Right lobe of liver (tissue), 4 donors: ENCODE measurements at regions not wholly inside any gene's neighbourhood (a gene's known extent, or its start where the extent isn't known, plus 50 kb on each side); places are given as distances from the start of the nearest gene placed in this dataset.

Source experiments
- POLR2A ChIP-seq: fragments of 450-650 bp; IDR thresholded peaks from one replicate; pipeline ENCODE4 v1.6.1; 2017; ENCODE audit warnings: antibody characterized with exemption, mild to moderate bottlenecking
- TF ChIP-seq, protein P1 (sequence below), 4 donors: fragments of 200-600 bp in 3 of 4; fragments of 450-650 bp in 1 of 4; IDR thresholded peaks; one replicate each; pipeline versions ENCODE4 v1.5.1 to v1.8.0; 2016 to 2022; ENCODE audit warnings: antibody characterized with exemption in 4 of 4, mild to moderate bottlenecking in 2 of 4
- donor health status: DM: no; HTN: no; CAD: no.
- donor health status: DM: no; HTN: no; CAD: no.
- donor health status: DM: no; HTN: yes; CAD: no.

DNA sequence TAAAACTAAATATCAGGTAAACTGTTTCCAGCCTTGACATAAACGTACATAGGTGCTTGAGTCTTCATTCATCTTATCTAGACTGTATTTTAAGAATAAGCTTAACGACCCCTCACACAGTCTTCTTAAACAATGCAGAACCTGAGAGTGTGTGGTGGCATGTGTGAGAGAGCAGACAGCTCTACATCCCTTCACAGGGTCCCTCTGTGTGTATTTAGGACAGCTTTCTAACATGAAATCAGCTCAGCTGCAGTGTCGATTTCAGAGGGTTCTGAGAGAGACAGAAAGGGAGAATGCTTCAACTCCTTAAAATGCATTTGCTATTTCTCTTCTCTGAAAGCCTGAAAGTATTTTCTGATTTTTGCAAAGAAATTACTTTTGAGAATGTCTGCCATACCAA is 185.2 kb downstream of the GRB14 start:
- TF ChIP-seq, protein P1, sequence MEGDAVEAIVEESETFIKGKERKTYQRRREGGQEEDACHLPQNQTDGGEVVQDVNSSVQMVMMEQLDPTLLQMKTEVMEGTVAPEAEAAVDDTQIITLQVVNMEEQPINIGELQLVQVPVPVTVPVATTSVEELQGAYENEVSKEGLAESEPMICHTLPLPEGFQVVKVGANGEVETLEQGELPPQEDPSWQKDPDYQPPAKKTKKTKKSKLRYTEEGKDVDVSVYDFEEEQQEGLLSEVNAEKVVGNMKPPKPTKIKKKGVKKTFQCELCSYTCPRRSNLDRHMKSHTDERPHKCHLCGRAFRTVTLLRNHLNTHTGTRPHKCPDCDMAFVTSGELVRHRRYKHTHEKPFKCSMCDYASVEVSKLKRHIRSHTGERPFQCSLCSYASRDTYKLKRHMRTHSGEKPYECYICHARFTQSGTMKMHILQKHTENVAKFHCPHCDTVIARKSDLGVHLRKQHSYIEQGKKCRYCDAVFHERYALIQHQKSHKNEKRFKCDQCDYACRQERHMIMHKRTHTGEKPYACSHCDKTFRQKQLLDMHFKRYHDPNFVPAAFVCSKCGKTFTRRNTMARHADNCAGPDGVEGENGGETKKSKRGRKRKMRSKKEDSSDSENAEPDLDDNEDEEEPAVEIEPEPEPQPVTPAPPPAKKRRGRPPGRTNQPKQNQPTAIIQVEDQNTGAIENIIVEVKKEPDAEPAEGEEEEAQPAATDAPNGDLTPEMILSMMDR (IDR thresholded peaks at IDR 0.05), result no peak
- TF ChIP-seq POLR2A, result no peak
